ENCODE measurements at regions not wholly inside any gene's neighbourhood (a gene's known extent, or its start where the extent isn't known, plus 50 kb on each side); places are given as distances from the start of the nearest gene placed in this dataset.

DNA sequence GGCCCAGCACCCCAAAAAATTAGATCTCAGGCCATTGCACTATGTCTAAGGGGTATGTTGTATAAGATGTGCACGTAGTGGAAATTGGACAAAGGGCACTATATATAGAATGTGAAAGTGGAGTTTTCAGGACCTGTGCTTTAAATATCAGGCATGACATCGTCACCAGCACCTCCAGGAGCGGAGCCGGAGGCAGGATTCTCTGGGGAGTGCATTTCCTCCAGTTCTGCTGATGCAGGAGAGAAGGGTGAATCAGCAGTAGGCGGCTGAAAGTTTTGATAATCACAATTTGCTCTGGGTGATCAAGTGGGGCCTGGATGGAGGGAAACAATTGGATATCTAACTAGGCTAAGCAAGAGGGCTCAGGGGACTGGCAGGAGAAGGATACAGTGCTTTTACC, 69.1 kb upstream of the NTM start:
- FAIRE-seq = no peak
- no peak overlapping the region for H3K9ac ChIP-seq (ENCODE audit: insufficient read depth in 1 of 2, low read depth in 2 of 2, low read length in 2 of 2)
- no peak overlapping the region for H2AFZ ChIP-seq (ENCODE audit: low read depth, low read length)
- H3K27me3 ChIP-seq (ENCODE audit: control insufficient read depth in 2 of 2, insufficient read depth in 2 of 2, low read length in 2 of 2) = no peaks in the 10 kb centered on the region; a peak in 1 of 5 replicates
- WGBS (ENCODE audit: insufficient coverage, low coverage, missing lambda C conversion rate) = 1% methylated on average over 5 of the region's 5 CpGs
- in situ Hi-C loops (cut with MboI) (no loop called here), intact Hi-C loops (cut with micrococcal nuclease) (no loop called here)
- no peaks in the 10 kb centered on the region for H3K9me1 ChIP-seq (ENCODE audit: control insufficient read depth, insufficient read depth, low read length)
- no peaks in the 10 kb centered on the region for H3K9me3 ChIP-seq (replicated peaks; ENCODE audit: control insufficient read depth, insufficient read depth, low read depth, low read length)
- H3K4me1 ChIP-seq (replicated peaks in 1 of 2; ENCODE audit: control insufficient read depth in 2 of 2, insufficient read depth in 2 of 2, low read length in 2 of 2) = no peaks in the 10 kb centered on the region
- no peak for ATAC-seq
- no peak overlapping the region for H3K4me3 ChIP-seq
- H3K27ac ChIP-seq (ENCODE audit: extremely low read depth, low read depth, low read length) = no peak overlapping the region
- no peaks in the 10 kb centered on the region for H4K20me1 ChIP-seq (replicated peaks; ENCODE audit: control insufficient read depth, insufficient read depth, low read length)
- H3K4me2 ChIP-seq (ENCODE audit: insufficient read depth, low read length) = no peak overlapping the region
- ChIA-PET POLR2A (no interaction called here), CTCF (ENCODE audit: low intra/inter-chr PET ratio) (no interaction called here)
- no peak for DNase-seq (ENCODE audit: extremely low read depth in 1 of 4, low spot score in 3 of 4)
- no peaks in the 10 kb centered on the region for H3K36me3 ChIP-seq (ENCODE audit: control insufficient read depth, insufficient read depth, low read length)
- TF ChIP-seq NFATC3 (IDR thresholded peaks at IDR 0.05) (no peak), ZBTB17 (CRISPR knock-in tag; IDR thresholded peaks at IDR 0.05) (no peak), ILK (tag; IDR thresholded peaks at IDR 0.05; ENCODE audit: borderline replicate concordance, low read depth) (no peak), ZNF76 (CRISPR knock-in tag; IDR thresholded peaks at IDR 0.05; ENCODE audit: borderline replicate concordance) (no peak), SETDB1 (IDR thresholded peaks at IDR 0.05; ENCODE audit: low read length) (no peak), NCOA2 (IDR thresholded peaks at IDR 0.05; ENCODE audit: partially characterized antibody in 2 of 2) (no peak), GATAD2A (IDR thresholded peaks at IDR 0.05) (no peak), EP400 (IDR thresholded peaks at IDR 0.05) (no peak), GABPB1 (CRISPR knock-in tag; IDR thresholded peaks at IDR 0.05) (no peak), JUN (IDR thresholded peaks at IDR 0.05; ENCODE audit: borderline replicate concordance, low read depth, low read length) (no peak), JUN (CRISPR knock-in tag; IDR thresholded peaks at IDR 0.05; ENCODE audit: borderline replicate concordance) (no peak)
- TF ChIP-seq, protein P1, sequence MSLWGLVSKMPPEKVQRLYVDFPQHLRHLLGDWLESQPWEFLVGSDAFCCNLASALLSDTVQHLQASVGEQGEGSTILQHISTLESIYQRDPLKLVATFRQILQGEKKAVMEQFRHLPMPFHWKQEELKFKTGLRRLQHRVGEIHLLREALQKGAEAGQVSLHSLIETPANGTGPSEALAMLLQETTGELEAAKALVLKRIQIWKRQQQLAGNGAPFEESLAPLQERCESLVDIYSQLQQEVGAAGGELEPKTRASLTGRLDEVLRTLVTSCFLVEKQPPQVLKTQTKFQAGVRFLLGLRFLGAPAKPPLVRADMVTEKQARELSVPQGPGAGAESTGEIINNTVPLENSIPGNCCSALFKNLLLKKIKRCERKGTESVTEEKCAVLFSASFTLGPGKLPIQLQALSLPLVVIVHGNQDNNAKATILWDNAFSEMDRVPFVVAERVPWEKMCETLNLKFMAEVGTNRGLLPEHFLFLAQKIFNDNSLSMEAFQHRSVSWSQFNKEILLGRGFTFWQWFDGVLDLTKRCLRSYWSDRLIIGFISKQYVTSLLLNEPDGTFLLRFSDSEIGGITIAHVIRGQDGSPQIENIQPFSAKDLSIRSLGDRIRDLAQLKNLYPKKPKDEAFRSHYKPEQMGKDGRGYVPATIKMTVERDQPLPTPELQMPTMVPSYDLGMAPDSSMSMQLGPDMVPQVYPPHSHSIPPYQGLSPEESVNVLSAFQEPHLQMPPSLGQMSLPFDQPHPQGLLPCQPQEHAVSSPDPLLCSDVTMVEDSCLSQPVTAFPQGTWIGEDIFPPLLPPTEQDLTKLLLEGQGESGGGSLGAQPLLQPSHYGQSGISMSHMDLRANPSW (CRISPR knock-in tag; IDR thresholded peaks at IDR 0.05) = no peak
- TF ChIP-seq, protein P2, sequence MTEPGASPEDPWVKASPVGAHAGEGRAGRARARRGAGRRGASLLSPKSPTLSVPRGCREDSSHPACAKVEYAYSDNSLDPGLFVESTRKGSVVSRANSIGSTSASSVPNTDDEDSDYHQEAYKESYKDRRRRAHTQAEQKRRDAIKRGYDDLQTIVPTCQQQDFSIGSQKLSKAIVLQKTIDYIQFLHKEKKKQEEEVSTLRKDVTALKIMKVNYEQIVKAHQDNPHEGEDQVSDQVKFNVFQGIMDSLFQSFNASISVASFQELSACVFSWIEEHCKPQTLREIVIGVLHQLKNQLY (CRISPR knock-in tag; conservative IDR thresholded peaks at IDR 0.05) = no peak
- TF ChIP-seq, protein P3, sequence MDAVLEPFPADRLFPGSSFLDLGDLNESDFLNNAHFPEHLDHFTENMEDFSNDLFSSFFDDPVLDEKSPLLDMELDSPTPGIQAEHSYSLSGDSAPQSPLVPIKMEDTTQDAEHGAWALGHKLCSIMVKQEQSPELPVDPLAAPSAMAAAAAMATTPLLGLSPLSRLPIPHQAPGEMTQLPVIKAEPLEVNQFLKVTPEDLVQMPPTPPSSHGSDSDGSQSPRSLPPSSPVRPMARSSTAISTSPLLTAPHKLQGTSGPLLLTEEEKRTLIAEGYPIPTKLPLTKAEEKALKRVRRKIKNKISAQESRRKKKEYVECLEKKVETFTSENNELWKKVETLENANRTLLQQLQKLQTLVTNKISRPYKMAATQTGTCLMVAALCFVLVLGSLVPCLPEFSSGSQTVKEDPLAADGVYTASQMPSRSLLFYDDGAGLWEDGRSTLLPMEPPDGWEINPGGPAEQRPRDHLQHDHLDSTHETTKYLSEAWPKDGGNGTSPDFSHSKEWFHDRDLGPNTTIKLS (IDR thresholded peaks at IDR 0.05; ENCODE audit: borderline replicate concordance, low read depth) = no peak
- BruUV-seq (replicated peaks) = no TSS peak
- no peaks in the 10 kb centered on the region for H3K79me2 ChIP-seq (ENCODE audit: control insufficient read depth, insufficient read depth, low read length)

Measured in K562 (cell line).